B cell (primary cell): ENCODE measurements at regions not wholly inside any gene's neighbourhood (a gene's known extent, or its start where the extent isn't known, plus 50 kb on each side); places are given as distances from the start of the nearest gene placed in this dataset.
"Not testable (repeated sequence)": the region's sequence is repeated elsewhere in the genome, so short reads cannot be mapped to it uniquely, and the experiment has no call there.

Source experiments
- ATAC-seq: fragments of 200-7000 bp; cut with Tn5 transposase; one replicate; pipeline ENCODE4 v1.10.0; 2021; ENCODE audit warnings: low read depth, mild to moderate bottlenecking, moderate number of reproducible peaks, moderate library complexity
- CTCF ChIA-PET: fragments of 350-600 bp; sonication (Branson Sonifier 250); formaldehyde crosslinking; loops from one replicate; lab custom pipeline; 2021; ENCODE audit warnings: antibody characterized with exemption, inconsistent platforms; lab: Charles Lee
- POLR2A ChIA-PET: fragments of 350-600 bp; sonication (Branson Sonifier 250); formaldehyde crosslinking; loops from one replicate; lab custom pipeline; 2021; ENCODE audit warnings: antibody characterized with exemption; lab: Charles Lee
- DNase-seq: peaks from one replicate; pipeline ENCODE4 v3.0.0; 2013
- H2AFZ ChIP-seq: 2 replicates; pipeline ENCODE4 v1.6.1; 2012; ENCODE audit warnings: mild to moderate bottlenecking, low read depth, low read length; ENCODE audit not compliant: insufficient read depth, poor library complexity, severe bottlenecking
- H3K27ac ChIP-seq, 2 donors: 1 replicate in 1 of 2; 2 replicates in 1 of 2; pipeline ENCODE4 v1.5.1; 2012 to 2013; ENCODE audit warnings: low read length in 2 of 2, mild to moderate bottlenecking in 2 of 2, moderate library complexity in 1 of 2
- H3K27me3 ChIP-seq, 4 experiments: fragments of 200-600 bp in 1 of 4; sonication (generic) in 1 of 4; replicated peaks in 1 of 4; 1 replicate in 2 of 4; 2 replicates in 2 of 4; pipeline versions ENCODE4 v1.6.1 to v1.7.0; 2013 to 2016; ENCODE audit warnings: low read length in 3 of 4, mild to moderate bottlenecking in 2 of 4, mixed read lengths in 1 of 4, moderate library complexity in 1 of 4; ENCODE audit not compliant: insufficient read depth in 4 of 4, control insufficient read depth in 3 of 4; ENCODE audit errors: control extremely low read depth in 1 of 4
- H3K36me3 ChIP-seq, 2 experiments: replicated peaks in 1 of 2; 1 replicate in 1 of 2; 2 replicates in 1 of 2; pipeline versions ENCODE4 v1.6.1 to v1.7.1; 2013; ENCODE audit warnings: low read length in 1 of 2; ENCODE audit not compliant: insufficient read depth in 2 of 2, control insufficient read depth in 1 of 2; ENCODE audit errors: control extremely low read depth in 1 of 2, extremely low read depth in 1 of 2
- H3K4me1 ChIP-seq, 2 donors: fragments of 200-600 bp in 1 of 2; sonication (generic) in 1 of 2; 1 replicate in 1 of 2; 2 replicates in 1 of 2; pipeline versions ENCODE4 v1.5.1 to v1.6.1; 2013 to 2017; ENCODE audit warnings: low read length in 2 of 2; ENCODE audit not compliant: control insufficient read depth in 2 of 2, insufficient read depth in 2 of 2
- H3K4me2 ChIP-seq: replicated peaks from 2 replicates; pipeline ENCODE3; 2012; ENCODE audit warnings: mild to moderate bottlenecking, low read depth, low read length; ENCODE audit not compliant: poor library complexity, severe bottlenecking
- H3K4me3 ChIP-seq, 5 experiments: fragments of 200-600 bp in 1 of 5; sonication (generic) in 1 of 5; 1 replicate in 3 of 5; 2 replicates in 2 of 5; pipeline versions ENCODE4 v1.5.1 to v1.7.0; 2011 to 2016; ENCODE audit warnings: low read length in 4 of 5, mild to moderate bottlenecking in 4 of 5, low read depth in 2 of 5, control low read depth in 1 of 5, moderate library complexity in 1 of 5; ENCODE audit not compliant: insufficient read depth in 1 of 5; ENCODE audit errors: control extremely low read depth in 1 of 5, extremely low read depth in 1 of 5
- H3K79me2 ChIP-seq: fragments of 200-600 bp; sonication (generic); one replicate; pipeline ENCODE4 v1.6.0; 2016; ENCODE audit warnings: low read length; ENCODE audit not compliant: control insufficient read depth, insufficient read depth
- H3K9ac ChIP-seq: fragments of 200-600 bp; sonication (generic); 2 replicates; pipeline ENCODE4 v1.6.1; 2017; ENCODE audit warnings: mild to moderate bottlenecking, low read length, moderate library complexity
- H3K9me3 ChIP-seq, 3 donors: one replicate each; pipeline versions ENCODE4 v1.6.1 to v1.7.1; 2013; ENCODE audit warnings: low read length in 2 of 3; ENCODE audit not compliant: control insufficient read depth in 2 of 3, insufficient read depth in 1 of 3; ENCODE audit errors: control extremely low read depth in 1 of 3
- H4K20me1 ChIP-seq: 2 replicates; pipeline ENCODE4 v1.6.0; 2012; ENCODE audit warnings: mild to moderate bottlenecking, low read length; ENCODE audit not compliant: insufficient read depth, control insufficient read depth, poor library complexity, severe bottlenecking
- H3K27ac Mint-ChIP-seq: one replicate; pipeline ENCODE4 v1.8.0; 2021; ENCODE audit warnings: mixed read lengths
- H3K27me3 Mint-ChIP-seq: one replicate; pipeline ENCODE4 v1.8.0; 2021; ENCODE audit warnings: mixed read lengths
- H3K4me1 Mint-ChIP-seq: one replicate; pipeline ENCODE4 v1.8.0; 2021; ENCODE audit warnings: mixed read lengths
- H3K4me3 Mint-ChIP-seq: one replicate; pipeline ENCODE4 v1.8.0; 2021; ENCODE audit warnings: mixed read lengths
- H3K9me3 Mint-ChIP-seq: one replicate; pipeline ENCODE4 v1.8.0; 2022; ENCODE audit warnings: mixed read lengths; ENCODE audit not compliant: insufficient read depth
- CTCF ChIP-seq: fragments of 200-600 bp; IDR thresholded peaks from one replicate; pipeline ENCODE4 v1.8.0; 2022; ENCODE audit warnings: antibody characterized with exemption, mild to moderate bottlenecking
- EZH2 ChIP-seq: IDR thresholded peaks from 2 replicates; pipeline ENCODE4 v1.6.1; 2012; ENCODE audit warnings: borderline replicate concordance, low read depth, mild to moderate bottlenecking, moderate library complexity, low read length; ENCODE audit not compliant: insufficient read depth, poor library complexity, severe bottlenecking
- WGBS: methylation state at CpG from one replicate; pipeline ENCODE4 v1.1.5; 2013; ENCODE audit warnings: missing lambda C conversion rate; ENCODE audit not compliant: insufficient coverage; 5-methylcytosine and 5-hydroxymethylcytosine counted together
- intact Hi-C: fragments of 100-400 bp; cut with micrococcal nuclease; formaldehyde crosslinking; loops from one replicate; pipeline ENCODE4 v1.10.0; 2022

GRCh38 chr7:34227525-34227924 lies 322.2 kb downstream of the BMPER start:
- WGBS = 0% methylated on average over 1 of the region's 3 CpGs
- no peaks in the 10 kb centered on the region for H4K20me1 ChIP-seq
- H3K9me3 ChIP-seq = no peaks in the 10 kb centered on the region
- no peaks in the 10 kb centered on the region for H3K27me3 Mint-ChIP-seq
- no peaks in the 10 kb centered on the region for H3K36me3 ChIP-seq
- H3K27ac Mint-ChIP-seq = no peak overlapping the region
- H3K79me2 ChIP-seq = no peaks in the 10 kb centered on the region
- no peak overlapping the region for H2AFZ ChIP-seq
- TF ChIP-seq CTCF = no peak
- TF ChIP-seq EZH2 = no peak
- no peak overlapping the region for H3K4me2 ChIP-seq
- no peaks in the 10 kb centered on the region for H3K27me3 ChIP-seq
- POLR2A ChIA-PET = no interaction called here
- H3K27ac ChIP-seq = no peak overlapping the region
- H3K4me1 ChIP-seq = no peaks in the 10 kb centered on the region
- no peaks in the 10 kb centered on the region for H3K4me1 Mint-ChIP-seq
- H3K9me3 Mint-ChIP-seq = peaks cover 3% of the 10 kb centered on the region
- DNase-seq (no peak), ATAC-seq (no peak)
- H3K4me3 ChIP-seq = no peak overlapping the region
- no peak overlapping the region for H3K9ac ChIP-seq
- intact Hi-C loops = no loop called here
- CTCF ChIA-PET = no interaction called here
- H3K4me3 Mint-ChIP-seq = no peak overlapping the region

- POLR2A ChIA-PET, H4K20me1 ChIP-seq, H3K4me3 ChIP-seq, ATAC-seq, H3K4me1 ChIP-seq, intact Hi-C loops, H3K9ac ChIP-seq, H3K27ac ChIP-seq, H3K27ac Mint-ChIP-seq, H3K36me3 ChIP-seq, H3K79me2 ChIP-seq, H3K4me2 ChIP-seq, CTCF ChIA-PET, H3K9me3 ChIP-seq, DNase-seq, H3K9me3 Mint-ChIP-seq, H3K27me3 ChIP-seq, H3K27me3 Mint-ChIP-seq, H2AFZ ChIP-seq, H3K4me3 Mint-ChIP-seq, H3K4me1 Mint-ChIP-seq: not testable (repeated sequence)
- WGBS = 90% methylated on average over 3 of the region's 5 CpGs
Measured at GRCh38 chr7:34235101-34235500, 329.8 kb downstream of the BMPER start.
